NCI-H1436 treated with DMSO at 0.1 percent for 48 hours (cell line): ENCODE measurements at regions not wholly inside any gene's neighbourhood (a gene's known extent, or its start where the extent isn't known, plus 50 kb on each side); places are given as distances from the start of the nearest gene placed in this dataset.

Source experiments
- DNase-seq: peaks from one replicate; lab custom pipeline; 2025; lab: John Stamatoyannopoulos, UW

DNA sequence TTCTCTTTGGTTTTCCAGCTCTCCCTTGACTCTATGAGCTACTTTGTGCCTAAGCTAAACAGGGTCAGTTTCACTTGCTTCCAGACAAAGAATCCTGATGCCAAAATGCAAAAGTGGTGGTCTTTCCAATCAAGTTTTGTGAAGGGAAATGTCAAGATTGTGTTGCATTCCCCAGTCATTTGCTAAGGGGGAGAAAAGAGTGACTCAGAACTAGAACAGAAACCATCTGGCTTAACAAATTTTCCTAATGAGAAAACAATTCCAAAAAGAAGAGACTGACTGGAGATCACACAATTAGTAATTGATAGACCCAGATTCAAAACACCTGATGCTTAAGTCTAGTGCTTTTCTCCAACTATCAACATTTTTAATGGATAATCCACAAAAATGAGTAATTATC, 235.1 kb upstream of the DIO2 start:
- no peak for DNase-seq

DNA sequence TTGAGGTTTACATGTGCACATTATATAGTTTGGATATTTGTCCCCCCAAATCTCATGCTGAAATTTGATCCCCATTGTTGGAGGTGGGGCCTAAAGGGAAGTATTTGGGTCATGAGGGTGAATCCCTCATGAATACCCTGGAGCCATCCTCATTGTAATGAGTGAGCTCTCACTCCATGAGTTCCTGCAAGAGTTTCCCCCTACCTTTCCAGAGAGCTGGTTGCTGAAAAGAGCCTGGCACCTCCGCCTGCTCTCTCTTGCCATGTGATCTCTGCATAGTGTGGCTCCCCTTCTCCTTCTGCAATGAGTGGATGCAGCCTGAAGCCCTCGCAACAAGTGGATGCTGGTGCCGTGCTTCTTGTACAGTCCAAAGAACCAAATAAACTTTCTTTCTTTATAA, 234.3 kb upstream of the DIO2 start:
- no peak for DNase-seq

DNA sequence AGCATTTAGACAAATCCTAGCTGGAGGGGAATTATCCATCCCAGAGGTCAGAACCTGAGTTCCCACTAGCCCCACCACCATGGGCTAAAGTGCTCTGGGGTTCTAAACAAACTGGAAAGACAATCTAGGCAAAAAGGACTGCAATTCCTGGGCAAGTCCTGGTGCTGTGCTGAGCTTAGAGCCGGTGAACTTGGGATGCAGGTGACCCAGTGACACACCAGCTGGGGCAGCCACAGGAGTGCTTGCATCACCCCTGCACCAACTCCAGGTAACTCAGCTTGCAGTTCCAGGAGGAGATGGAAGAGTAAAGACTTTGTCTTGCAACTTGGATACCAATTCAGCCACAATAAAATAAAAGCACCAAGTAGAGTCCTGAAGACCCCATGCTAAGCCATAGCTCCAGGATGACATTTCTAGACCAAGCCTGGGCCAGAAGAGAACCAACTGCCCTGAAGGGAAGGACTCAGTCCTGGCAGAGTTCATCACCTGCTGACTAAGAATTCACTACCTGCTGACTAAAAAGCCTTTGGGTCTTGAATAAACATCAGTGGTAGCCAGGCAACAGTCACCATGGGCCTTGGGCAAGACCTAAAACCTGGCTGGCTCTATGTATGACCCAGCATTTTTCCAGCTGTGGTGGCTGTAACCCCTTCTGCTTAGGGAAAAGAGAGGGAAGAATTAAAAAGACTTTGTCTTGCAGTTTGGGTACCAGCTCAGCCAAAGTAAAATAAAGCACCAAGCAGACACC, 223.4 kb upstream of the DIO2 start:
- no peak for DNase-seq

DNA sequence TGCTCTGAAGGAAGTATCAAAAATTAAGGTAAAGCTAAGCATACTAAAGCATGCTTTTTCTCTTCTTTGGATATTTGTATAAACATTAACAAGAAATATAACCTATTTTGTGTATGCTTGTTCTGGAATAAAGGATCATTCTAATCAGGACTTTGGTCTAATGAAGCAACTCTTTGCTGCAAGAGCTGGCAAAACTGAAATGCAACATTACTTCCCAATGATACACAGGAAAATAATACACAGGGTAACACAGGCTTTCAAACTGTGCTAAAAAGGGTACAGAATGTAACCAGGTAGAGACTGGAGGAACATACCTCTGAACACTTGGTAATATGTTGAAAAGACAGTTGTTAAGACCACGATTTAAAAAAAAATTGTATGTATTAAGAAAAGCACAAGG, 222.5 kb upstream of the DIO2 start:
- no peak for DNase-seq

DNA sequence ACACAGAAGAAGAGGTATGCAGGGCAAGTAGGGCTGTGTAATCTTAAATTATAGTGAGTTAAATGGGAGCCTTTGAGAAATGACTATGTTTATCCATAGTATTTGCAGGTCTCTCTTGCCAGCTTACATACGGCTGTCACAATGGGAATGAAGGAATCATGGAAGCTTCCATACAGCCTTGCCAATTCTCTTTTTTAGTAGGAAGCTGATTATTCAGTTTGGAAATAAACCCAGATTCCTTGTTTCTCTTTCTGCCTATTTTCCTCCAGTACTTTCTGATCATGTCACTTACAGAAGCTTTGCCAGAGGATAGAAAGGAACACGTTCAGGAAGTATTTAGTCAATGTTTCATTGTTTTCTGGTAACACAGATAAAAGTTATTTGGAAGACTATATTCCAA, 217.4 kb upstream of the DIO2 start:
- no peak for DNase-seq

- DNase-seq, result no peak
Measured at GRCh38 chr14:80428171-80428570, 216.9 kb upstream of the DIO2 start.

DNA sequence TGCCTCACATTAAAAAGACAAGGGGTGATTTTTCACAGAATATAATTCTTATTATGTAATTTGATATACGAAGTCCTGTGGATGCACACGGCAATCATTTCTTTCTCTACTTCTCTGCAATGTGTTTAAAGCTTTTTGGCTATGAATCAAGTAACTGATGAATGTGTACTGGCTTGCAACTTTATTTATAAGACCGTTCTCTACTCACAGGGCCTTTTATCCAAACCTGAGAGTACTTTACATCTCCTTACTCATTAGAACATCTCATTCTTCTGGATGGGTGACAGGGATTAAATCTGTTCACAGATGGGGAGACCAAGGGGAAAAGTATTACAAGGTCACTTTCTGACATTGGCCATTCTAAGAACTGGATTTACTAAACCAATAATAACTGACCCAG, 215.8 kb upstream of the DIO2 start:
- DNase-seq, result no peak

DNA sequence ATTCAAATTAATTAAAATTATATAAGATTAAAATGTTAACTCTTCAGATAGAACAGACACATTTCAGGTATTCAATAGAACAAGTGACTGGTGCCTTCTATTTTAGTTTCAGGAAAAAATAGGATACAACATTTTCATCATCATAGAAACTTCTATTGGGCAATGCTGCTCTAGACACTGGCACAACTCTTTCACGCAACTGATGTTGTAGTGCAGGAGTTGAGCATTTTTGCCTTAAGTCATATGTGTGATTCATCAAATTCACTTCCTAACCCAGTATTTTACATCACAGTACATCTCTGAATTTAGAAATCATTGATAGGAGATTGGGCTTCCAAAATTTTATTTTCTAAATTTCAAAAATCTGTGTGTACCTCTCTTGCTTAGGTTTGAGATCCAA, 215.4 kb upstream of the DIO2 start:
- no peak for DNase-seq

GRCh38 chr14:80425686-80426085, 214.4 kb upstream of the DIO2 start:
- no peak for DNase-seq

- no peak for DNase-seq
Measured at GRCh38 chr14:80419769-80420168, 208.5 kb upstream of the DIO2 start.

DNA sequence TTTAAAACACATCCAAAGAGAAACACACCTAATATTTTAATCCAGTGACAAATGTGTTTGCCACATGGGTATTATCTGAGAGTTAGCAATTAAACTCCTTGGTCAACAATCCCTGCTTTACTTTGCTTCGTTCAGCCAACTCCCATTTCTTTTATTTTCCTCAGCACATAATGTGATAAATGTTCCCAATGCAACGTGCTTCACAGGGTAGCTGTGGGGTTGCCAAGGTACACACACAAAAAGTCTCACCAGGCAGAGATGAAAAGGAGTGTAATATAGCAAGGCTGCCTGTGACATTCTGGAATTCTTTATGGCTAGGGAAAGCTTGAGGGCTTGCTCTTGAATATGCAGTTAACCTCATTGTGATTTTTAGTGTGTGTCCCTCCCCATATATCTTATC, 208.0 kb upstream of the DIO2 start:
- DNase-seq, result no peak

- no peak for DNase-seq
Measured at GRCh38 chr14:80415636-80416035, 204.3 kb upstream of the DIO2 start.

GRCh38 chr14:80414080-80414479, 202.8 kb upstream of the DIO2 start:
- DNase-seq, result no peak

GRCh38 chr14:80404413-80404812, 193.1 kb upstream of the DIO2 start:
- DNase-seq, result no peak

GRCh38 chr14:80403036-80403435, 191.7 kb upstream of the DIO2 start:
- DNase-seq, result no peak

GRCh38 chr14:80395031-80395430, 183.7 kb upstream of the DIO2 start:
- DNase-seq, result no peak

- no peak for DNase-seq
Measured at GRCh38 chr14:80393766-80394165, 182.5 kb upstream of the DIO2 start.

- no peak for DNase-seq
Measured at GRCh38 chr14:80390906-80391305, 179.6 kb upstream of the DIO2 start.

DNA sequence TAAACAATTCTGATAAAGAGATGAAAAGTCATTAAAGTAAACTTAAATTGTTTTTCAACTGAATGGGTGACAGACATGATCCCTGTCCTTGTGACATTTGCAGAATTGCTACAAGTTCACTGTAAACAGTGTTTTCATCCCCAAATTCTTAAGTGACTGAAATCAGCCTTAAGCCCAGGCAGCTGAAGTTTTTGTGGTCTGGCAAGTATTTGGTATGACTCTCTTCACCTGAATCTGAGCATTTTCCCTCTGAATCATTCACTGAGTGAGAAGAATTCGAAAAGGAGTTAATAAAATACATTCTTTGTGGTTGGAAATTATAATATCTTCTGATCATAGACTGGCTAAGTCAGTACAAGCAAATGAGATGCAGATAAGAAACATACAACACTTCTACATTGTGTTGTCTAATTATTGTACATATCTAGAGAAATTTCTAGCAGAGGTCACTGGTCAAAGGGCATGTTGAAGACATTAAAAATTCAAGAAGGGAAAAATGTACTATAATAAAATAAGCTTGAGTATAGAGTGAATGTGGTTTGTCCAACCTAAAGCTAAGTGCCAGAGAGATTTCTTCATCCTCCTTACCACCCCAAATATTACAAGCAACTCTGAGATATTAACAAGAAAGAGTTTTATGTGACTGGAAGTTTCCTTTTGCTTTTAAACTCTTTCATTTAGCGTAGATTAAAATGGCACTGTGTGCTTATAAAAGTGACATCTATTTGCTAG, 177.8 kb upstream of the DIO2 start:
- DNase-seq, result no peak

DNA sequence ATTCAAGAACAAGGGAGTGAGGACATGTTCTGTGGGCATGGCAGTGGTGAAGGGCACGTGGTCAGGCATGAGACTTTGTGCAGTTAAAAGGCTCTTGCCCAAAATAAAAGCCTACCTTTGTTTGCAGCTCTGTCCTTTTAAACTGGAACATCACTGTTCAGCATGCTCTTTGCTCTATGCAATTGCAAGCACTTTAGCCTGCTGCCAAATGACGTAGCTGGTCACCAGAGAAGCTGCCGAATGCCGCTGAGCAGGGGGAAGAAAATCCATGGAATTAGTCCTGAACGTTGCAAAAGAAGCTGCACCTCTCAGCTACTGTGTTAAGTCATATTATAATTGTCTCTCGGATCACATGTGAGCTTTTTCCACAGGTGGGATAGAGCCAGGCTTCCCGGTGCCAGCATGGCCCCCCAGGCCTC, 176.3 kb upstream of the DIO2 start:
- no peak for DNase-seq

GRCh38 chr14:80385336-80385735, 174.0 kb upstream of the DIO2 start:
- DNase-seq, result no peak

GRCh38 chr14:80383223-80383622, 171.9 kb upstream of the DIO2 start:
- no peak for DNase-seq

GRCh38 chr14:80381807-80382363, 170.6 kb upstream of the DIO2 start:
- no peak for DNase-seq
